Nephron (organoid): ENCODE measurements at regions not wholly inside any gene's neighbourhood (a gene's known extent, or its start where the extent isn't known, plus 50 kb on each side); places are given as distances from the start of the nearest gene placed in this dataset.

Experiments used
- H3K27ac Mint-ChIP-seq, 3 experiments: 2 replicates each; pipeline ENCODE4 v1.8.0; 2020; ENCODE audit warnings: mixed read lengths in 3 of 3, mild to moderate bottlenecking in 2 of 3, moderate library complexity in 1 of 3
- H3K27me3 Mint-ChIP-seq: 2 replicates; pipeline ENCODE4 v1.8.0; 2021; ENCODE audit warnings: low read depth, mild to moderate bottlenecking, moderate library complexity, mixed read lengths
- H3K36me3 Mint-ChIP-seq: 2 replicates; pipeline ENCODE4 v1.8.0; 2020; ENCODE audit warnings: low read depth, mixed read lengths
- H3K4me1 Mint-ChIP-seq: 2 replicates; pipeline ENCODE4 v1.8.0; 2020; ENCODE audit warnings: mixed read lengths
- H3K4me3 Mint-ChIP-seq, 3 experiments: 2 replicates each; pipeline ENCODE4 v1.8.0; 2020; ENCODE audit warnings: mild to moderate bottlenecking in 3 of 3, mixed read lengths in 3 of 3, moderate library complexity in 2 of 3
- H3K9me3 Mint-ChIP-seq: 2 replicates; pipeline ENCODE4 v1.8.0; 2020; ENCODE audit warnings: mixed read lengths
- CTCF ChIP-seq, 3 experiments: fragments of 200-600 bp; sonication (generic); IDR thresholded peaks; one replicate each; pipeline ENCODE4 v1.5.0; 2021; ENCODE audit warnings: antibody characterized with exemption in 3 of 3; ENCODE audit not compliant: unreplicated experiment in 3 of 3

- H3K27me3 Mint-ChIP-seq: no peaks in the 10 kb centered on the region
- no peak overlapping the region for H3K27ac Mint-ChIP-seq
- H3K36me3 Mint-ChIP-seq: no peaks in the 10 kb centered on the region
- no peak for TF ChIP-seq CTCF (IDR thresholded peaks at IDR 0.05; ENCODE audit: unreplicated experiment in 3 of 3)
- no peak overlapping the region for H3K4me3 Mint-ChIP-seq
- no peaks in the 10 kb centered on the region for H3K4me1 Mint-ChIP-seq
- H3K9me3 Mint-ChIP-seq: no peaks in the 10 kb centered on the region
Observed at GRCh38 chr5:144703776-144704175, 533.1 kb downstream of the KCTD16 start.

GRCh38 chr5:144698484-144698883, 527.8 kb downstream of the KCTD16 start:
- H3K9me3 Mint-ChIP-seq: no peaks in the 10 kb centered on the region
- TF ChIP-seq CTCF (IDR thresholded peaks at IDR 0.05; ENCODE audit: unreplicated experiment in 3 of 3): no peak
- no peaks in the 10 kb centered on the region for H3K4me1 Mint-ChIP-seq
- H3K4me3 Mint-ChIP-seq: no peak overlapping the region
- no peak overlapping the region for H3K27ac Mint-ChIP-seq
- H3K27me3 Mint-ChIP-seq: no peaks in the 10 kb centered on the region
- no peaks in the 10 kb centered on the region for H3K36me3 Mint-ChIP-seq

GRCh38 chr5:144697847-144698262, 527.2 kb downstream of the KCTD16 start:
- Mint-ChIP-seq H3K4me3 (no peak overlapping the region), H3K4me1 (no peaks in the 10 kb centered on the region), H3K9me3 (no peaks in the 10 kb centered on the region), H3K27me3 (no peaks in the 10 kb centered on the region), H3K27ac (no peak overlapping the region), H3K36me3 (no peaks in the 10 kb centered on the region)
- no peak for TF ChIP-seq CTCF (IDR thresholded peaks at IDR 0.05; ENCODE audit: unreplicated experiment in 3 of 3)

GRCh38 chr5:144691936-144692335, 521.3 kb downstream of the KCTD16 start:
- H3K4me1 Mint-ChIP-seq: no peaks in the 10 kb centered on the region
- peaks cover 5% of the 10 kb centered on the region for H3K9me3 Mint-ChIP-seq
- H3K36me3 Mint-ChIP-seq: no peaks in the 10 kb centered on the region
- H3K27ac Mint-ChIP-seq: no peak overlapping the region
- no peak overlapping the region for H3K4me3 Mint-ChIP-seq
- no peak for TF ChIP-seq CTCF (IDR thresholded peaks at IDR 0.05; ENCODE audit: unreplicated experiment in 3 of 3)
- H3K27me3 Mint-ChIP-seq: no peaks in the 10 kb centered on the region

- Mint-ChIP-seq H3K27me3 (no peaks in the 10 kb centered on the region), H3K4me1 (no peaks in the 10 kb centered on the region), H3K9me3 (peaks cover 11% of the 10 kb centered on the region)
Observed at GRCh38 chr5:144684899-144685298, 514.2 kb downstream of the KCTD16 start.

More at GRCh38 chr5:144684899-144685298, 514.2 kb downstream of the KCTD16 start:
- no peak for TF ChIP-seq CTCF (IDR thresholded peaks at IDR 0.05; ENCODE audit: unreplicated experiment in 3 of 3)
- Mint-ChIP-seq H3K36me3 (no peaks in the 10 kb centered on the region), H3K27ac (no peak overlapping the region), H3K4me3 (no peak overlapping the region)
